GM12865 (cell line): ENCODE measurements at regions not wholly inside any gene's neighbourhood (a gene's known extent, or its start where the extent isn't known, plus 50 kb on each side); places are given as distances from the start of the nearest gene placed in this dataset.

Source experiments
- DNase-seq: peaks from one replicate; pipeline ENCODE4 v3.0.0; 2010; ENCODE audit warnings: low read depth
- H3K4me3 ChIP-seq: 2 replicates; pipeline ENCODE4 v1.5.1; 2011; ENCODE audit warnings: mild to moderate bottlenecking, low read depth, low read length, control low read depth
- CTCF ChIP-seq: IDR thresholded peaks from 2 replicates; pipeline ENCODE4 v1.5.1; 2011; ENCODE audit warnings: low read length, control low read depth, low read depth, inconsistent platforms; ENCODE audit not compliant: insufficient read depth; ENCODE audit errors: missing control alignments

GRCh38 chr5:167892352-167893115 lies 398.9 kb upstream of the WWC1 start:
- no peak for DNase-seq
- TF ChIP-seq CTCF: no peak
- no peak overlapping the region for H3K4me3 ChIP-seq

- no peak overlapping the region for H3K4me3 ChIP-seq
- no peak for TF ChIP-seq CTCF
- DNase-seq: no peak
Observed at GRCh38 chr5:167893271-167893670, 398.2 kb upstream of the WWC1 start.

GRCh38 chr5:167894631-167895472 lies 396.6 kb upstream of the WWC1 start:
- H3K4me3 ChIP-seq: no peak overlapping the region
- no peak for DNase-seq
- TF ChIP-seq CTCF: no peak

GRCh38 chr5:167895899-167896659 lies 395.4 kb upstream of the WWC1 start:
- H3K4me3 ChIP-seq: no peak overlapping the region
- no peak for DNase-seq
- no peak for TF ChIP-seq CTCF

GRCh38 chr5:167896814-167897213 lies 394.6 kb upstream of the WWC1 start:
- no peak for DNase-seq
- no peak for TF ChIP-seq CTCF
- H3K4me3 ChIP-seq: no peak overlapping the region

GRCh38 chr5:167897371-167897770 lies 394.1 kb upstream of the WWC1 start:
- DNase-seq: no peak
- H3K4me3 ChIP-seq: no peak overlapping the region
- TF ChIP-seq CTCF: no peak
